ENCODE measurements at regions not wholly inside any gene's neighbourhood (a gene's known extent, or its start where the extent isn't known, plus 50 kb on each side); places are given as distances from the start of the nearest gene placed in this dataset.
A peak's percentile ranks its signal among the peaks of the same experiment; 100 is the strongest.
"Not testable (repeated sequence)": the region's sequence is repeated elsewhere in the genome, so short reads cannot be mapped to it uniquely, and the experiment has no call there.

GRCh38 chr6:78243519-78243918, 590.7 kb downstream of the MEI4 start:
- DNase-seq (no peak), ATAC-seq (no peak)
- intact Hi-C loops (cut with DNase I), result no loop called here
- Histone ChIP-seq H3K27ac (no peak overlapping the region), H3K9me3 (peaks cover 0 to 23% of the 10 kb centered on the region in 2 donors), H3K4me3 (no peak overlapping the region), H3K27me3 (no peaks in the 10 kb centered on the region), H3K4me1 (no peaks in the 10 kb centered on the region), H3K36me3 (no peaks in the 10 kb centered on the region)
- TF ChIP-seq, protein P1, sequence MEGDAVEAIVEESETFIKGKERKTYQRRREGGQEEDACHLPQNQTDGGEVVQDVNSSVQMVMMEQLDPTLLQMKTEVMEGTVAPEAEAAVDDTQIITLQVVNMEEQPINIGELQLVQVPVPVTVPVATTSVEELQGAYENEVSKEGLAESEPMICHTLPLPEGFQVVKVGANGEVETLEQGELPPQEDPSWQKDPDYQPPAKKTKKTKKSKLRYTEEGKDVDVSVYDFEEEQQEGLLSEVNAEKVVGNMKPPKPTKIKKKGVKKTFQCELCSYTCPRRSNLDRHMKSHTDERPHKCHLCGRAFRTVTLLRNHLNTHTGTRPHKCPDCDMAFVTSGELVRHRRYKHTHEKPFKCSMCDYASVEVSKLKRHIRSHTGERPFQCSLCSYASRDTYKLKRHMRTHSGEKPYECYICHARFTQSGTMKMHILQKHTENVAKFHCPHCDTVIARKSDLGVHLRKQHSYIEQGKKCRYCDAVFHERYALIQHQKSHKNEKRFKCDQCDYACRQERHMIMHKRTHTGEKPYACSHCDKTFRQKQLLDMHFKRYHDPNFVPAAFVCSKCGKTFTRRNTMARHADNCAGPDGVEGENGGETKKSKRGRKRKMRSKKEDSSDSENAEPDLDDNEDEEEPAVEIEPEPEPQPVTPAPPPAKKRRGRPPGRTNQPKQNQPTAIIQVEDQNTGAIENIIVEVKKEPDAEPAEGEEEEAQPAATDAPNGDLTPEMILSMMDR (IDR thresholded peaks at IDR 0.05), result no peak

- DNase-seq (peak in 1 of 4 donors; percentile 5), ATAC-seq (no peak)
- intact Hi-C loops (cut with DNase I), result no loop called here
- Histone ChIP-seq H3K36me3 (no peaks in the 10 kb centered on the region), H3K4me3 (no peak overlapping the region), H3K27ac (no peak overlapping the region), H3K27me3 (no peaks in the 10 kb centered on the region), H3K9me3 (peaks cover 0 to 1% of the 10 kb centered on the region in 2 donors), H3K4me1 (no peaks in the 10 kb centered on the region)
- TF ChIP-seq, protein P1 (IDR thresholded peaks at IDR 0.05), result no peak
Measured at GRCh38 chr6:78251931-78252330, 599.1 kb downstream of the MEI4 start.

DNA sequence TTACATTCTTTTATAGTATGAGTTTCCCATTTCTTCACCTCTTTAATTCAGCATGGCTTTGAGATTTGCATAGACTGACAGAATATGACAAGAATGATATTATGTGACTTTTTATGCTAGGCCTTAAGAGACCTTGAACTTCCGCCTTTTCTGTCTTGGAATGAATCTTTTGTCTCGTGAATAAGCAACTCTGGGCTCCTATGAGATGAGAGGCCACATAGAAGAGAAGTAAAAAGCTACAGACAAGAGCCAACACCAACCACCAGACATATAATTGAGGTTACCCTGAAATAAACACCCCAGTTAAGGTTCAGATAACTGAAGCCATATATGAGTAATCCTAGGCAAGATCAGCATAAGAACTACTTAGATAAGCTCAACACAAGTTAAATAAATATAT, 600.8 kb downstream of the MEI4 start:
- no peaks in the 10 kb centered on the region for H3K27me3 ChIP-seq
- DNase-seq (no peak), ATAC-seq (no peak)
- H3K27ac ChIP-seq, result no peak overlapping the region
- TF ChIP-seq, protein P1 (IDR thresholded peaks at IDR 0.05), result no peak
- no peaks in the 10 kb centered on the region for H3K4me1 ChIP-seq
- no peaks in the 10 kb centered on the region for H3K9me3 ChIP-seq
- intact Hi-C loops (cut with DNase I), result no loop called here
- H3K4me3 ChIP-seq, result no peak overlapping the region
- H3K36me3 ChIP-seq, result no peaks in the 10 kb centered on the region

DNA sequence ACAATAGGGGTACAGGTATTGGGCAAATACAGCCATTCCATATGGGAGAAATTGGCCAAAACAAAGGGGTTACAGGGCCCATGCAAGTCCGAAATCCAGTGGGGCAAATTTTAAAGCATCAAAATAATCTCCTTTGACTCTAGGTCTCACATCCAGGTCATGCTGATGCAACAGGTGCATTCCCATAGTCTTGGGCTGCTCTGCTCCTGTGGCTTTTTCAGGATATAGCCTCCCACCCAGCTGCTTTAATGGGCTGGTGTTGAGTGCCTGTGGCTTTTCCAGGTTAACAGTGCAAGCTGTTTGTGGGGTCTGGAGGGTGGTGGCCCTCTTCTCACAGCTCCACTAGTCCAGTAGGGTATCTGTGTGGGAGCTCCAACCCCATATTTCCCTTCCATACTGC, 607.1 kb downstream of the MEI4 start:
- ATAC-seq (no peak), DNase-seq (no peak)
- Histone ChIP-seq H3K9me3 (peaks cover 0 to 6% of the 10 kb centered on the region in 2 donors), H3K36me3 (no peaks in the 10 kb centered on the region), H3K27me3 (no peaks in the 10 kb centered on the region), H3K4me1 (no peaks in the 10 kb centered on the region), H3K4me3 (no peak overlapping the region), H3K27ac (no peak overlapping the region)
- TF ChIP-seq, protein P1 (IDR thresholded peaks at IDR 0.05), result no peak
- intact Hi-C loops (cut with DNase I), result no loop called here

DNA sequence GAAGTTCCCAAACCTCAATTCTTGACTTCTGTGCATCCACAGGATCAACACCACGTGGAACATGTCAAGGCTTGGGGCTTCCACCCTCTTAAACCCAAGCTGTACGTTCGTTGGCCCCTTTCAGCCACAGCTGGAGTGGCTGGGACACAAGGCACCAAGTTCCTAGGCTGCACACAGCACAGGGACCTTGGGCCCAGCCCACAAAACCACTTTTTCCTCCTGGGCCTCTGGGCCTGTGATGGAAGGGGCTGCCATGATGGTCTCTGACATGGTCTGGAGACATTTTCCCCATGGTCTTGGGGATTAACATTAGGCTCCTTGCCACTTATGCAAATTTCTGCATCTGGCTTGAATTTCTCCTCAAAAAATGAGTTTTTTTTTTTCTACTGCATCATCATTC, 606.9 kb upstream of the IRAK1BP1 start:
- DNase-seq; H3K4me3 ChIP-seq; H3K4me1 ChIP-seq; intact Hi-C loops (cut with DNase I); H3K27me3 ChIP-seq; H3K27ac ChIP-seq; ATAC-seq; H3K36me3 ChIP-seq; H3K9me3 ChIP-seq: not testable (repeated sequence)

Data from left lung (tissue), 4 donors.